ENCODE measurements at regions not wholly inside any gene's neighbourhood (a gene's known extent, or its start where the extent isn't known, plus 50 kb on each side); places are given as distances from the start of the nearest gene placed in this dataset.

- TF ChIP-seq CTCF (IDR thresholded peaks at IDR 0.05), result no peak
- no peak for TF ChIP-seq EP300 (IDR thresholded peaks at IDR 0.05)
- TF ChIP-seq POLR2A (IDR thresholded peaks at IDR 0.05), result no peak
Measured at GRCh38 chr5:125595095-125595494, 828.1 kb upstream of the GRAMD2B start.

All from sigmoid colon (tissue), 4 donors.